ENCODE measurements at regions not wholly inside any gene's neighbourhood (a gene's known extent, or its start where the extent isn't known, plus 50 kb on each side); places are given as distances from the start of the nearest gene placed in this dataset.

- Histone ChIP-seq H3K4me3 (ENCODE audit: low read depth, low read length) (no peak overlapping the region), H3K36me3 (ENCODE audit: control insufficient read depth in 2 of 2, insufficient read depth in 1 of 2, low read length in 2 of 2) (no peaks in the 10 kb centered on the region), H3K27ac (ENCODE audit: extremely low read depth, low read depth, low read length) (no peak overlapping the region), H3K4me1 (ENCODE audit: control insufficient read depth, insufficient read depth, low read length) (no peaks in the 10 kb centered on the region), H3K9me3 (ENCODE audit: control insufficient read depth, insufficient read depth, low read depth, low read length) (no peaks in the 10 kb centered on the region)
- POLR2A ChIA-PET = no interaction called here
- CTCF ChIA-PET = no interaction called here
- TF ChIP-seq ZNF174 (tag by site-specific recombination; IDR thresholded peaks at IDR 0.05) (no peak), SCRT1 (tag by site-specific recombination; IDR thresholded peaks at IDR 0.05; ENCODE audit: borderline replicate concordance) (no peak), ZNF785 (tag by site-specific recombination; IDR thresholded peaks at IDR 0.05) (no peak), ZNF211 (tag by site-specific recombination; IDR thresholded peaks at IDR 0.05; ENCODE audit: low read depth) (no peak), ZSCAN18 (tag by site-specific recombination; IDR thresholded peaks at IDR 0.05) (no peak), ZNF596 (tag by site-specific recombination; IDR thresholded peaks at IDR 0.05) (no peak), ZNF629 (tag by site-specific recombination; IDR thresholded peaks at IDR 0.05) (no peak), ZNF449 (tag by site-specific recombination; IDR thresholded peaks at IDR 0.05) (no peak), ZBTB7A (tag by site-specific recombination; IDR thresholded peaks at IDR 0.05; ENCODE audit: low read depth) (no peak), HOXD13 (CRISPR knock-in tag; IDR thresholded peaks at IDR 0.05; ENCODE audit: borderline replicate concordance) (no peak), MZF1 (tag by site-specific recombination; IDR thresholded peaks at IDR 0.05; ENCODE audit: borderline replicate concordance) (no peak), GLI4 (tag by site-specific recombination; IDR thresholded peaks at IDR 0.05) (no peak), ELK4 (IDR thresholded peaks at IDR 0.05; ENCODE audit: borderline replicate concordance, low read depth, low read length) (no peak), MYNN (tag by site-specific recombination; IDR thresholded peaks at IDR 0.05; ENCODE audit: borderline replicate concordance) (no peak), ZNF221 (tag by site-specific recombination; IDR thresholded peaks at IDR 0.05; ENCODE audit: borderline replicate concordance) (no peak), ZNF548 (tag by site-specific recombination; IDR thresholded peaks at IDR 0.05) (no peak), ZNF704 (tag by site-specific recombination; IDR thresholded peaks at IDR 0.05) (no peak), PRDM6 (tag by site-specific recombination; IDR thresholded peaks at IDR 0.05) (no peak), KLF16 (tag by site-specific recombination; IDR thresholded peaks at IDR 0.05) (no peak), ZNF132 (tag by site-specific recombination; IDR thresholded peaks at IDR 0.05; ENCODE audit: borderline replicate concordance) (no peak)
These were observed 182.3 kb downstream of the RASSF9 start for GRCh38 chr12:85653731-85654455.

Data from HEK293 (cell line).